Upper lobe of left lung (tissue), 6 donors: ENCODE measurements at regions not wholly inside any gene's neighbourhood (a gene's known extent, or its start where the extent isn't known, plus 50 kb on each side); places are given as distances from the start of the nearest gene placed in this dataset.

Source experiments
- ATAC-seq, 2 donors: fragments of 200-7000 bp; cut with Tn5 transposase; one replicate each; pipeline ENCODE4 v1.9.1; 2022; ENCODE audit warnings: mild to moderate bottlenecking in 2 of 2, moderate library complexity in 2 of 2; ENCODE audit not compliant: low FRiP score in 2 of 2
- DNase-seq, 2 donors: peaks; one replicate each; pipeline ENCODE4 v3.0.0-alpha.2; 2019 to 2020
- H3K27ac ChIP-seq, 4 donors: fragments of 200-600 bp; sonication (generic); one replicate each; pipeline ENCODE4 v1.5.1; 2016 to 2019
- H3K27me3 ChIP-seq, 4 donors: fragments of 200-600 bp; sonication (generic); one replicate each; pipeline ENCODE4 v1.5.1; 2017 to 2019
- H3K36me3 ChIP-seq, 4 donors: fragments of 200-600 bp; sonication (generic); one replicate each; pipeline ENCODE4 v1.5.1; 2016 to 2019
- H3K4me1 ChIP-seq, 4 donors: fragments of 200-600 bp; sonication (generic); one replicate each; pipeline ENCODE4 v1.5.1; 2018 to 2019
- H3K4me3 ChIP-seq, 4 donors: fragments of 200-600 bp; sonication (generic); one replicate each; pipeline ENCODE4 v1.5.1; 2017 to 2019; ENCODE audit warnings: mild to moderate bottlenecking in 2 of 4, moderate library complexity in 1 of 4
- H3K9me3 ChIP-seq, 4 donors: fragments of 200-600 bp; sonication (generic); one replicate each; pipeline ENCODE4 v1.5.1; 2018 to 2019
- EP300 ChIP-seq, 4 donors: sonication (generic); formaldehyde crosslinking; IDR thresholded peaks; one replicate each; pipeline ENCODE4 v1.5.1; 2017; ENCODE audit warnings: antibody characterized with exemption in 4 of 4, control low read depth in 2 of 4
- POLR2A ChIP-seq, 4 donors: fragments of 450-650 bp; IDR thresholded peaks; one replicate each; pipeline ENCODE4 v1.5.1; 2016 to 2017; ENCODE audit warnings: antibody characterized with exemption in 4 of 4, mild to moderate bottlenecking in 2 of 4
- POLR2AphosphoS5 ChIP-seq, 2 donors: sonication (generic); formaldehyde crosslinking; IDR thresholded peaks; one replicate each; pipeline ENCODE4 v1.5.1; 2017; ENCODE audit warnings: antibody characterized with exemption in 2 of 2
- WGBS, 2 donors: methylation state at CpG; one replicate each; pipeline ENCODE4 v1.1.5; 2017 to 2018; 5-methylcytosine and 5-hydroxymethylcytosine counted together
- TF ChIP-seq, protein P1 (sequence below), 6 experiments: fragments of 450-650 bp in 4 of 6; fragments of 200-600 bp in 2 of 6; sonication (generic) in 2 of 6; IDR thresholded peaks; one replicate each; pipeline ENCODE4 v1.5.1; 2016 to 2019; ENCODE audit warnings: antibody characterized with exemption in 6 of 6
- donor health status: DM: no; HTN: no; CAD: no; lungs with moderate emphysema.
- donor health status: DM: no; HTN: yes; CAD: no; lungs with severe emphysema.

DNA sequence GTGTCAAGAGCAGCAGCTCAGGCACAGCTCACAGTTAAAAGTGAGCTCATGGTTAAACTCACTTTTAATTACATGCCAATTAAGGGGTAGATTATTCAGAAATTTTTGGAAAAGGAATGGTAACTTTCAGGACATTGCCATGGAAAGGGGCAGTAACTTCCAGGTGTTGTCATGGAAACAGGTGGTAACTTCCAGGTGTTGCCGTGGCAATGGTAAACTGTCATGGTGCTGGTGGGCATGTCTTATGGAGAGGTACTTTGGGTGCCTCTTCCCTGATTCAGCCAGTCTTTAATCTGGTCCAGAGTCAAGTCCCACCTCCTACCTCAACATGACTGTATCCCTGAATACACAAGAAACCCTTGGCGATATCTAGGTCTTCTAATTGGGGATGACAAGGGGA, 223.2 kb upstream of the TAS2R1 start:
- 96% methylated on average over 2 of the region's 2 CpGs for WGBS, 2 donors
- Histone ChIP-seq H3K9me3 (no peaks in the 10 kb centered on the region), H3K4me3 (no peak overlapping the region), H3K4me1 (no peaks in the 10 kb centered on the region), H3K27ac (no peak overlapping the region), H3K36me3 (no peaks in the 10 kb centered on the region), H3K27me3 (no peaks in the 10 kb centered on the region)
- ATAC-seq: no peak
- TF ChIP-seq, protein P1, sequence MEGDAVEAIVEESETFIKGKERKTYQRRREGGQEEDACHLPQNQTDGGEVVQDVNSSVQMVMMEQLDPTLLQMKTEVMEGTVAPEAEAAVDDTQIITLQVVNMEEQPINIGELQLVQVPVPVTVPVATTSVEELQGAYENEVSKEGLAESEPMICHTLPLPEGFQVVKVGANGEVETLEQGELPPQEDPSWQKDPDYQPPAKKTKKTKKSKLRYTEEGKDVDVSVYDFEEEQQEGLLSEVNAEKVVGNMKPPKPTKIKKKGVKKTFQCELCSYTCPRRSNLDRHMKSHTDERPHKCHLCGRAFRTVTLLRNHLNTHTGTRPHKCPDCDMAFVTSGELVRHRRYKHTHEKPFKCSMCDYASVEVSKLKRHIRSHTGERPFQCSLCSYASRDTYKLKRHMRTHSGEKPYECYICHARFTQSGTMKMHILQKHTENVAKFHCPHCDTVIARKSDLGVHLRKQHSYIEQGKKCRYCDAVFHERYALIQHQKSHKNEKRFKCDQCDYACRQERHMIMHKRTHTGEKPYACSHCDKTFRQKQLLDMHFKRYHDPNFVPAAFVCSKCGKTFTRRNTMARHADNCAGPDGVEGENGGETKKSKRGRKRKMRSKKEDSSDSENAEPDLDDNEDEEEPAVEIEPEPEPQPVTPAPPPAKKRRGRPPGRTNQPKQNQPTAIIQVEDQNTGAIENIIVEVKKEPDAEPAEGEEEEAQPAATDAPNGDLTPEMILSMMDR (IDR thresholded peaks at IDR 0.05): no peak
- TF ChIP-seq EP300 (IDR thresholded peaks at IDR 0.05) (no peak), POLR2A (IDR thresholded peaks at IDR 0.05) (no peak), POLR2AphosphoS5 (IDR thresholded peaks at IDR 0.05) (no peak)
- DNase-seq: no peak

DNA sequence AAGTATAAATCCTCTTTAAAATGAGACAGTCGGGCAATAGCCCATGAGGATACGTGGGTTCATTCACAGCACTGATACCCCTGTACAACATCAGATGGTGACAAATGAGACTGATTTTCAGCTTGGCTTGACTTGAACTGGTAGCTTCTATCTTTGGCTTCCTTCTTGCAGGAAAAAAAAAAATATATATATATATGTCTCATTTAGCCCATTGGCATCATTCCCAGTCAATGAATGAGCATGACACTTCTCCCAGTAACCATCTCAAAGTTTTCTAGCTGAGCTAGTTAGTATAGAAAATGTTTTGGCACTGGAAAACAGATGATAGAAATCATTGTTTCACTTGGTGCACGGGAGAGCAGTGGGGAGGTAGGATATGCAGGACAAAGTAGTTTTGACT, 222.5 kb upstream of the TAS2R1 start:
- no peak for DNase-seq
- 80 to 85% methylated on average over 3 of the region's 3 CpGs for WGBS, 2 donors
- TF ChIP-seq, protein P1 (IDR thresholded peaks at IDR 0.05): no peak
- TF ChIP-seq POLR2AphosphoS5 (IDR thresholded peaks at IDR 0.05) (no peak), POLR2A (IDR thresholded peaks at IDR 0.05) (no peak)

DNA sequence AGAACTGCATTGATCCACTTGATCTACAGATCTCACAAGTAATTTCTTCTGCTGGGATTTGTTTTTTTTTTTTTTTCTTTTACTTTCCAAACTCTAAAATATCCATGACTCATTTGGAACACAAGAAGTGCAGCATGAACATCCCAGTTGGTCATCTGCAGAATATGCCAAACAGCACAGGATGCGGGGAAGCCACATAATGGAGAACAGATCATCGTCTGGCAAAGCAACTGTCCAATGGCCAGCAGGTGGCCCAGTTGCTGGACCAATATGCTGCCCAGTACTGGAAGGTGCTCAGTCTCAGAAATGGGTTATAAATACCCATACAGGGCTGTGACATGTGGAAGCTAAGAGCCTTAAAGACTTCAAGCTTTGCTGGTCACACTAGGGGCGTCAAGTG, 221.3 kb upstream of the TAS2R1 start:
- H3K4me3 ChIP-seq: no peak overlapping the region
- H3K4me1 ChIP-seq: no peaks in the 10 kb centered on the region
- no peak overlapping the region for H3K27ac ChIP-seq
- no peaks in the 10 kb centered on the region for H3K36me3 ChIP-seq
- ATAC-seq (no peak), DNase-seq (no peak)
- H3K27me3 ChIP-seq: no peaks in the 10 kb centered on the region
- no peaks in the 10 kb centered on the region for H3K9me3 ChIP-seq
- WGBS, 2 donors: 83 to 89% methylated on average over 3 of the region's 3 CpGs
- no peak for TF ChIP-seq EP300 (IDR thresholded peaks at IDR 0.05)

More for the DNA sequence above, 222.5 kb upstream of the TAS2R1 start:
- no peaks in the 10 kb centered on the region for H3K9me3 ChIP-seq
- no peak overlapping the region for H3K27ac ChIP-seq
- H3K4me3 ChIP-seq: no peak overlapping the region
- ATAC-seq: no peak
- H3K4me1 ChIP-seq: no peaks in the 10 kb centered on the region
- H3K36me3 ChIP-seq: no peaks in the 10 kb centered on the region
- H3K27me3 ChIP-seq: no peaks in the 10 kb centered on the region

DNA sequence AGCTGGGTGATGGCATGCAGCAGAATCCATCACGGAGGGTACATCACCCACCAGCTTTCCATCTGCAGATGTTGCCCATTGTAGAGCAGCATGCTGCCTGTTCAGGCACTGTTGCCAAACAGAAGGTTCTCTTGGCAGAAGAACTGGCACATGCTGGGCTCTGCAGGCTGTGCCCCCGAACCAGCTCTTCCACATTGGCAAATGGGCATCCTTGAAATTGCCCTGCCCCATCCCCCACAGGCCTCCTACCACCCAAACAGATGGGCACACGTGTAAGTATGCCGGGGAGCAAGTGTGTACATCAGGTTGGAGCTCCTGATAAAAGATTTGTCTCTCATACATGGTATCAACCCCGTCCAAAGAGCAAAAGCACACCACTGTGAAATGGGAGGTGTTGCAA, 220.3 kb upstream of the TAS2R1 start:
- 59 to 73% methylated on average over 4 to 5 of the region's 5 CpGs for WGBS, 2 donors
- DNase-seq: no peak
- H3K27me3 ChIP-seq: no peaks in the 10 kb centered on the region
- TF ChIP-seq EP300 (IDR thresholded peaks at IDR 0.05) (no peak), POLR2A (IDR thresholded peaks at IDR 0.05) (no peak), POLR2AphosphoS5 (IDR thresholded peaks at IDR 0.05) (no peak)
- TF ChIP-seq, protein P1 (IDR thresholded peaks at IDR 0.05): no peak
- no peak overlapping the region for H3K27ac ChIP-seq
- no peaks in the 10 kb centered on the region for H3K36me3 ChIP-seq
- H3K4me3 ChIP-seq: no peak overlapping the region
- no peaks in the 10 kb centered on the region for H3K4me1 ChIP-seq
- no peak for ATAC-seq
- no peaks in the 10 kb centered on the region for H3K9me3 ChIP-seq

DNA sequence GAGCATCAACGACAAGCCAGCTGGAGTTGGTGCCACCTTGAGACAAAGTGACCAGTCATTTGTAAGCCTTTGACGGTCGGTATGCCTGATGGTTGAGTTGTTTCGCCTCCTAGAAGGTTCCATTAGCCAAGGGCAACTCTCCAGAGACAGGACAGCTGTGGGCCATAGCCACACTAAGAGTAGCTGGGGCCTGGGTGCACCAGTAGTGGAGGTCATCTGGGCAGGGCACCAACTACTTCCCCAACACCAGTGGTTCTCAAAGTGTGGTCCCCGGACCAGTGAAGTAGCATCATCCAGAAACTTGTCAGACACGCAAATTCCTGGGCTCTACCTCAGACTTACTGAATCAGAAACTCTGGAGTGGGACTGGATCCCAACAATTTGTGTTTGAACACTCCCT, 217.5 kb upstream of the TAS2R1 start:
- Histone ChIP-seq H3K9me3 (no peaks in the 10 kb centered on the region), H3K4me3 (no peak overlapping the region), H3K27ac (no peak overlapping the region), H3K27me3 (no peaks in the 10 kb centered on the region), H3K36me3 (no peaks in the 10 kb centered on the region), H3K4me1 (no peaks in the 10 kb centered on the region)
- TF ChIP-seq, protein P1 (IDR thresholded peaks at IDR 0.05): no peak
- no peak for TF ChIP-seq POLR2AphosphoS5 (IDR thresholded peaks at IDR 0.05)
- TF ChIP-seq EP300 (IDR thresholded peaks at IDR 0.05): no peak
- no peak for TF ChIP-seq POLR2A (IDR thresholded peaks at IDR 0.05)
- DNase-seq (no peak), ATAC-seq (no peak)
- 78 to 82% methylated on average over 4 to 6 of the region's 6 CpGs for WGBS, 2 donors
